ENCODE measurements at regions not wholly inside any gene's neighbourhood (a gene's known extent, or its start where the extent isn't known, plus 50 kb on each side); places are given as distances from the start of the nearest gene placed in this dataset.

DNA sequence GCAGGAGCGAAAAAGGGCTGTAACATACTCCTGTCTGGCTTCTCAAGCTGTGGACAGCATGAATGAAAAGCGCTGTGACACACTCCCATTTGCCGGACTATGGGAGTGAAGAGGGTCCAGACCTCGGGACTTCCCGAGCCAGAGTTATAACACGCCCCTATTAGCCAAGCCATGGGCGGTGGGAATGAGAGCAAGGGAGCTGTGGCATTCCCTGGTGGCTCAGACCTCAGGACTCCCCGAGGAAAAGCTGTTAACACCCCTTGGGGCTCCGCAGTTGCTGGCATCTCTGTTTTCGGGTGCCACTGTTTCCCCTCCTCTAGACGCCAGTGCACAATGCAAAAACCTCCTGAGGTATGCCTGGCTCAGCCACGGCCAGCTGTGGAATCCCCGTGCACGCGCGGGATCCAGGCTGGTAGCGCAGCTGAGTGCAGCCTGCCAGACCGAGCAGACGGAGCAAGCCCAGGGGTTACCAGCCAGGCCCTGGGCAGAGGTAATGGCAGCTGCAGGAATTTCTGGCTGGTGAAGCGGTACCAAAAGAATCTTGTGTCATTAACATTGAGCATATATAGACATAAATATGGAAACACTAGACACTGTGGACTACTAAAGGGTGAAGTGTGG, 1534.6 kb upstream of the PRR20A start:
- 92% methylated on average over 20 of the region's 20 CpGs for WGBS
- H3K4me1 ChIP-seq (ENCODE audit: control insufficient read depth in 4 of 4, insufficient read depth in 4 of 4, low read length in 3 of 4), result no peaks in the 10 kb centered on the region
- H3K27ac ChIP-seq (ENCODE audit: low read depth in 1 of 2, low read length in 2 of 2), result no peak overlapping the region
- TF ChIP-seq FOXA1 (IDR thresholded peaks at IDR 0.05) (no peak), RXRA (IDR thresholded peaks at IDR 0.05) (no peak), NR2F2 (IDR thresholded peaks at IDR 0.05) (no peak)
- TF ChIP-seq, protein P1, sequence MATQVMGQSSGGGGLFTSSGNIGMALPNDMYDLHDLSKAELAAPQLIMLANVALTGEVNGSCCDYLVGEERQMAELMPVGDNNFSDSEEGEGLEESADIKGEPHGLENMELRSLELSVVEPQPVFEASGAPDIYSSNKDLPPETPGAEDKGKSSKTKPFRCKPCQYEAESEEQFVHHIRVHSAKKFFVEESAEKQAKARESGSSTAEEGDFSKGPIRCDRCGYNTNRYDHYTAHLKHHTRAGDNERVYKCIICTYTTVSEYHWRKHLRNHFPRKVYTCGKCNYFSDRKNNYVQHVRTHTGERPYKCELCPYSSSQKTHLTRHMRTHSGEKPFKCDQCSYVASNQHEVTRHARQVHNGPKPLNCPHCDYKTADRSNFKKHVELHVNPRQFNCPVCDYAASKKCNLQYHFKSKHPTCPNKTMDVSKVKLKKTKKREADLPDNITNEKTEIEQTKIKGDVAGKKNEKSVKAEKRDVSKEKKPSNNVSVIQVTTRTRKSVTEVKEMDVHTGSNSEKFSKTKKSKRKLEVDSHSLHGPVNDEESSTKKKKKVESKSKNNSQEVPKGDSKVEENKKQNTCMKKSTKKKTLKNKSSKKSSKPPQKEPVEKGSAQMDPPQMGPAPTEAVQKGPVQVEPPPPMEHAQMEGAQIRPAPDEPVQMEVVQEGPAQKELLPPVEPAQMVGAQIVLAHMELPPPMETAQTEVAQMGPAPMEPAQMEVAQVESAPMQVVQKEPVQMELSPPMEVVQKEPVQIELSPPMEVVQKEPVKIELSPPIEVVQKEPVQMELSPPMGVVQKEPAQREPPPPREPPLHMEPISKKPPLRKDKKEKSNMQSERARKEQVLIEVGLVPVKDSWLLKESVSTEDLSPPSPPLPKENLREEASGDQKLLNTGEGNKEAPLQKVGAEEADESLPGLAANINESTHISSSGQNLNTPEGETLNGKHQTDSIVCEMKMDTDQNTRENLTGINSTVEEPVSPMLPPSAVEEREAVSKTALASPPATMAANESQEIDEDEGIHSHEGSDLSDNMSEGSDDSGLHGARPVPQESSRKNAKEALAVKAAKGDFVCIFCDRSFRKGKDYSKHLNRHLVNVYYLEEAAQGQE (IDR thresholded peaks at IDR 0.05), result no peak
- H3K9ac ChIP-seq (ENCODE audit: low read depth in 1 of 2, low read length in 2 of 2), result no peak overlapping the region
- H3K36me3 ChIP-seq (ENCODE audit: control insufficient read depth in 4 of 4, insufficient read depth in 3 of 4, low read depth in 1 of 4, low read length in 3 of 4), result no peaks in the 10 kb centered on the region
- peaks cover 0 to 6% (median 0%) of the 10 kb centered on the region in 4 donors for H3K9me3 ChIP-seq (ENCODE audit: control insufficient read depth in 4 of 4, low read length in 3 of 4)
- no peaks in the 10 kb centered on the region for H3K27me3 ChIP-seq (ENCODE audit: control insufficient read depth in 4 of 4, insufficient read depth in 4 of 4, low read length in 3 of 4)
- no peak overlapping the region for H3K4me3 ChIP-seq (ENCODE audit: low read depth in 1 of 3, low read length in 3 of 3)
- no peak for DNase-seq (ENCODE audit: low spot score)

DNA sequence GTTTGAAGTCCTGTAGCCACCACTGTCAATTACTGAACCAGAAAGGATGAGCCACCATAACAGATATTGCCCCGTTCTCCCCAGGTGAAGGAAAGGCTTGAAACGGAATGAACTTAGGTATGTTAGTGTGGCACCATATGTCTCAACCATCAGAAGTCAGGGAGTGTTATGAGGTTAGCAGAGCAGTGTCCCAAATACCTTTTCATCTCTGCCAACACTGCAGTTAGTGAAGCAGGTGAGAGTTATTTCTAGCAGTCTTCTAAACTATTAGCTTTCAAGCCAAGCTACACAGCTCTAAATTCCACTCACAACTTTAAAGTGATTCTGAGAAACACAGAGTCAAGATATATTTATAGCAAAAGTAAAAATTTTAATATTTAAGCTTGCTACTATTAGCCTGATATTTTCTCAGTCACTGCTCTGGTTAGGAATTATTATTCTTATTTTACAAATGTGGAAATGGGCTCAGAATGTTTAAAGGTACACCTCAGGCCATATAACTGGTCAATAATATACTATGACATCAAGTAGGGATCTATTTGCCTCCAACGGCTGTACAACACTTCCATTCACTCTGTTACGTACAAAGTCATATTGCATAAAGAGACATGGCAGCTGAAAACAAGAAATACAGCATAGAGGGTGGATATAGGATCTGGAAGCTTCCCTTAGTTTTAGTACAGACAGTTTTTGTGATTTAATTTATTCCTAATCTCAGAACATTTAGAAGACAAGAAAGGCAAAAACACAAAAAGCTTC, 1527.1 kb upstream of the PRR20A start:
- Histone ChIP-seq H3K9me3 (ENCODE audit: control insufficient read depth in 4 of 4, low read length in 3 of 4) (no peaks in the 10 kb centered on the region), H3K27ac (ENCODE audit: low read depth in 1 of 2, low read length in 2 of 2) (no peak overlapping the region), H3K27me3 (ENCODE audit: control insufficient read depth in 4 of 4, insufficient read depth in 4 of 4, low read length in 3 of 4) (no peaks in the 10 kb centered on the region), H3K4me3 (ENCODE audit: low read depth in 1 of 3, low read length in 3 of 3) (no peak overlapping the region), H3K4me1 (ENCODE audit: control insufficient read depth in 4 of 4, insufficient read depth in 4 of 4, low read length in 3 of 4) (no peaks in the 10 kb centered on the region), H3K36me3 (ENCODE audit: control insufficient read depth in 4 of 4, insufficient read depth in 3 of 4, low read depth in 1 of 4, low read length in 3 of 4) (no peaks in the 10 kb centered on the region), H3K9ac (ENCODE audit: low read depth in 1 of 2, low read length in 2 of 2) (no peak overlapping the region)
- WGBS, result 77% methylated on average over 4 of the region's 4 CpGs
- TF ChIP-seq HNF4G (IDR thresholded peaks at IDR 0.05) (no peak), SP1 (IDR thresholded peaks at IDR 0.05) (no peak), RAD21 (IDR thresholded peaks at IDR 0.05) (no peak)
- TF ChIP-seq, protein P2, sequence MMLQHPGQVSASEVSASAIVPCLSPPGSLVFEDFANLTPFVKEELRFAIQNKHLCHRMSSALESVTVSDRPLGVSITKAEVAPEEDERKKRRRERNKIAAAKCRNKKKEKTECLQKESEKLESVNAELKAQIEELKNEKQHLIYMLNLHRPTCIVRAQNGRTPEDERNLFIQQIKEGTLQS (IDR thresholded peaks at IDR 0.05), result no peak
- DNase-seq (ENCODE audit: low spot score), result no peak

DNA sequence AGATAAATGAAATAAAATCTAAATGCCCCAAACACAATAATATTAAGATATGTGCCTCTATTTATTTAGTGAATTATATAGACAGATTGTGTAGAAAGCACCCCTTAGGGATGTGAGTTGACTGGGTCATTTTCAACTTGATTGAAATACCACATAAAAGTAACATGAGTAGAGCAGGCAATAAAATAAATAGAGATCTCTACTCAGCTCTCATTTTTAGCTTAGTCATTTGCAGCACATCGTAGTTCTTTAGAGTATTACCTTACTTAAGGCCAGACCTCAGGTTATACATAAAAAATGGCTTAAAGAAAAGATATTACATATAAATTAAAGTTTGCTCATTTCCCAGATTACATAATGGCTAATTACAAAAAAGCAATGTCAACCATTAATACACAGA, 1525.6 kb upstream of the PRR20A start:
- Histone ChIP-seq H3K27ac (ENCODE audit: low read depth in 1 of 2, low read length in 2 of 2) (no peak overlapping the region), H3K9ac (ENCODE audit: low read depth in 1 of 2, low read length in 2 of 2) (no peak overlapping the region), H3K9me3 (ENCODE audit: control insufficient read depth in 4 of 4, low read length in 3 of 4) (no peaks in the 10 kb centered on the region), H3K27me3 (ENCODE audit: control insufficient read depth in 4 of 4, insufficient read depth in 4 of 4, low read length in 3 of 4) (no peaks in the 10 kb centered on the region), H3K4me1 (ENCODE audit: control insufficient read depth in 4 of 4, insufficient read depth in 4 of 4, low read length in 3 of 4) (no peaks in the 10 kb centered on the region), H3K36me3 (ENCODE audit: control insufficient read depth in 4 of 4, insufficient read depth in 3 of 4, low read depth in 1 of 4, low read length in 3 of 4) (no peaks in the 10 kb centered on the region), H3K4me3 (ENCODE audit: low read depth in 1 of 3, low read length in 3 of 3) (no peak overlapping the region)
- 84% methylated on average over 1 of the region's 1 CpG for WGBS
- DNase-seq (ENCODE audit: low spot score), result no peak
- TF ChIP-seq RXRA (IDR thresholded peaks at IDR 0.05) (no peak), RAD21 (IDR thresholded peaks at IDR 0.05) (no peak), GABPA (IDR thresholded peaks at IDR 0.05 in 1 of 2, conservative IDR thresholded peaks at IDR 0.05 in 1 of 2) (no peak), FOXA2 (IDR thresholded peaks at IDR 0.05) (no peak)
